Uterus (tissue), 3 donors: ENCODE measurements at regions not wholly inside any gene's neighbourhood (a gene's known extent, or its start where the extent isn't known, plus 50 kb on each side); places are given as distances from the start of the nearest gene placed in this dataset.

Experiments
- DNase-seq, 2 donors: peaks; one replicate each; pipeline ENCODE4 v3.0.0-alpha.2; 2019 to 2020
- H3K27ac ChIP-seq, 2 donors: fragments of 200-600 bp; sonication (generic); 1 replicate in 1 of 2; 2 replicates in 1 of 2; pipeline ENCODE4 v1.5.1; 2016 to 2018
- H3K27me3 ChIP-seq, 2 donors: fragments of 200-600 bp; sonication (generic); one replicate each; pipeline ENCODE4 v1.5.1; 2018 to 2019; ENCODE audit warnings: control low read depth in 1 of 2
- H3K36me3 ChIP-seq, 2 donors: fragments of 200-600 bp; sonication (generic); one replicate each; pipeline ENCODE4 v1.5.1; 2019; ENCODE audit warnings: control low read depth in 1 of 2
- H3K4me1 ChIP-seq, 2 donors: fragments of 200-600 bp; sonication (generic); one replicate each; pipeline ENCODE4 v1.5.1; 2018 to 2019; ENCODE audit warnings: control low read depth in 1 of 2
- H3K4me3 ChIP-seq, 2 donors: fragments of 200-600 bp; sonication (generic); 1 replicate in 1 of 2; 2 replicates in 1 of 2; pipeline ENCODE4 v1.5.1; 2018 to 2019; ENCODE audit warnings: mild to moderate bottlenecking in 1 of 2
- H3K9me3 ChIP-seq, 2 donors: fragments of 200-600 bp; sonication (generic); one replicate each; pipeline ENCODE4 v1.5.1; 2019; ENCODE audit warnings: control low read depth in 1 of 2
- POLR2A ChIP-seq, 2 donors: fragments of 450-650 bp; IDR thresholded peaks; one replicate each; pipeline ENCODE4 v1.6.1; 2016; ENCODE audit warnings: antibody characterized with exemption in 2 of 2, mild to moderate bottlenecking in 1 of 2, moderate library complexity in 1 of 2
- intact Hi-C: fragments of 100-400 bp; cut with DNase I; formaldehyde crosslinking; loops from one replicate; pipeline ENCODE4 v1.15.1; 2023; ENCODE audit warnings: low total_unique reads
- TF ChIP-seq, protein P1 (sequence below), 4 experiments: fragments of 200-600 bp in 2 of 4; fragments of 450-650 bp in 2 of 4; sonication (generic) in 2 of 4; IDR thresholded peaks; one replicate each; pipeline ENCODE4 v1.5.1; 2016 to 2019; ENCODE audit warnings: antibody characterized with exemption in 4 of 4, mild to moderate bottlenecking in 2 of 4, moderate library complexity in 1 of 4
- donor health status: DM: yes; HTN: yes; CAD: no.

DNA sequence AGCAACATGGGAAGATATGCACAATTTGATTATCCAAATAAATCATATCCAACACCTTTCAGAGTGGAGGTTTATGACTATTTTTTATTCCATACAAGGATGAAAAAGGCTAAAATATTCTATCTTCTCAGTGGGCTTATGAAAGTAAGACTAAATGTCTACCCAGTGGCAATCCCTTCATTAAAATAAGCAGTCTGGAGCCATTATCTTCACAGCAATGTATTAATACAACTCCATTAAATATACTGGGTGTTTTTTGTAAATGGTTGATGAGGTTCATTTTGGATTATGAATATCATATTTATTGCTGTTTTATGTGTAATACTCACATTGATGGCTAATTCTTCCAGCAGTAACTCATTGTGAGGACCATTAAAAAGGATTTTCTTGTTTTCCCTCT lies 352.7 kb upstream of the SOX11 start:
- TF ChIP-seq, protein P1, sequence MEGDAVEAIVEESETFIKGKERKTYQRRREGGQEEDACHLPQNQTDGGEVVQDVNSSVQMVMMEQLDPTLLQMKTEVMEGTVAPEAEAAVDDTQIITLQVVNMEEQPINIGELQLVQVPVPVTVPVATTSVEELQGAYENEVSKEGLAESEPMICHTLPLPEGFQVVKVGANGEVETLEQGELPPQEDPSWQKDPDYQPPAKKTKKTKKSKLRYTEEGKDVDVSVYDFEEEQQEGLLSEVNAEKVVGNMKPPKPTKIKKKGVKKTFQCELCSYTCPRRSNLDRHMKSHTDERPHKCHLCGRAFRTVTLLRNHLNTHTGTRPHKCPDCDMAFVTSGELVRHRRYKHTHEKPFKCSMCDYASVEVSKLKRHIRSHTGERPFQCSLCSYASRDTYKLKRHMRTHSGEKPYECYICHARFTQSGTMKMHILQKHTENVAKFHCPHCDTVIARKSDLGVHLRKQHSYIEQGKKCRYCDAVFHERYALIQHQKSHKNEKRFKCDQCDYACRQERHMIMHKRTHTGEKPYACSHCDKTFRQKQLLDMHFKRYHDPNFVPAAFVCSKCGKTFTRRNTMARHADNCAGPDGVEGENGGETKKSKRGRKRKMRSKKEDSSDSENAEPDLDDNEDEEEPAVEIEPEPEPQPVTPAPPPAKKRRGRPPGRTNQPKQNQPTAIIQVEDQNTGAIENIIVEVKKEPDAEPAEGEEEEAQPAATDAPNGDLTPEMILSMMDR (IDR thresholded peaks at IDR 0.05): no peak
- TF ChIP-seq POLR2A (IDR thresholded peaks at IDR 0.05): no peak
- no peak for DNase-seq
- H3K27me3 ChIP-seq: no peaks in the 10 kb centered on the region
- H3K9me3 ChIP-seq: no peaks in the 10 kb centered on the region
- H3K27ac ChIP-seq: no peak overlapping the region
- intact Hi-C loops: no loop called here
- no peak overlapping the region for H3K4me3 ChIP-seq
- no peaks in the 10 kb centered on the region for H3K36me3 ChIP-seq
- H3K4me1 ChIP-seq: no peaks in the 10 kb centered on the region

DNA sequence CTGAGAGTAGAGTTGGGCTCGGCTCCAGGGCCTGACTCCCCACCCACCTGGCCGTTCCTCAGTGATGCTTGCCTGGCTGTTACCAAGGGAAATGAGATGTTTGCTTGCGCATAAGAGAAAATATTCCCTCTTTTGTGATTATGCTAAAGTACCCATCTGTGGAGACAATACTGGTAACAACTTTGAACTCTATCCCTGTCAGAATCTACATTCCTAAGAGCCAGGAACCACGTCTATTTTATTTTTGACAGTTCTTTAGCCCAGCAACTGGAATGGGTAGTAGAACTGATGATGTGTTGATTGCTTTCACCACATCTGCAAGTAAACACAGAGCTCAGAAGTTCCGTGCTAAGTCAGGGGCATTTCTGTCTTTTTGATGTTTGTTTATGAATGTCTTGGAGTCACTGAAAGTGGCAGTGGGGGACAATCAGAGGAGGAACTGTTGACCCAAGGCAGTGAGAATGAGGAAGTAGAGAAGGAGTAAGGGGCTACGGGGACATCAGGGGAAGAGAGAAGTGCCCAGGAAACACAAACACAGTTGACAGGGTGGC lies 348.3 kb upstream of the SOX11 start:
- TF ChIP-seq POLR2A (IDR thresholded peaks at IDR 0.05): no peak
- TF ChIP-seq, protein P1 (IDR thresholded peaks at IDR 0.05): no peak
- Histone ChIP-seq H3K4me1 (no peaks in the 10 kb centered on the region), H3K9me3 (no peaks in the 10 kb centered on the region), H3K27me3 (no peaks in the 10 kb centered on the region), H3K27ac (no peak overlapping the region), H3K36me3 (no peaks in the 10 kb centered on the region), H3K4me3 (no peak overlapping the region)
- intact Hi-C loops: no loop called here
- DNase-seq: no peak

DNA sequence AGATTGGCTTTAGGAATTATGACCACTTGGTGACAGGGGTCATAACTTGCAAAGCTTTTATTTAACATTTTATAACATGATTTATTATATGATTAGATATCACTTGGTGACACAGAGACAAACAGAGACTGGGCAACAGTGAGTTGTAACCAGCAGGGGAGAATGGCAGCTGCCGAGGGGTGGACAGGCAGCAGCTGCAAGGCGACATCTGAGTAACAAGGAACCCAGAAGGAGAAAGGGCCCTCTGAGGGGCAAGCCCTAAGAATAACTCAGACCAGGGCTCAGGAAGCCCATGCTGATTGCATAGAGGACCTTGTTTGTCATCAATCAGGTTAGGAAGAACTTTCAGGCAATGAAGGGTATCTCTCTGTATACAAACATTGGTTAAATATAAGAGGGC lies 339.9 kb upstream of the SOX11 start:
- Histone ChIP-seq H3K36me3 (no peaks in the 10 kb centered on the region), H3K27ac (no peak overlapping the region), H3K4me1 (no peaks in the 10 kb centered on the region), H3K9me3 (no peaks in the 10 kb centered on the region), H3K4me3 (no peak overlapping the region), H3K27me3 (no peaks in the 10 kb centered on the region)
- DNase-seq: no peak
- no peak for TF ChIP-seq POLR2A (IDR thresholded peaks at IDR 0.05)
- TF ChIP-seq, protein P1 (IDR thresholded peaks at IDR 0.05): no peak
- intact Hi-C loops: no loop called here

DNA sequence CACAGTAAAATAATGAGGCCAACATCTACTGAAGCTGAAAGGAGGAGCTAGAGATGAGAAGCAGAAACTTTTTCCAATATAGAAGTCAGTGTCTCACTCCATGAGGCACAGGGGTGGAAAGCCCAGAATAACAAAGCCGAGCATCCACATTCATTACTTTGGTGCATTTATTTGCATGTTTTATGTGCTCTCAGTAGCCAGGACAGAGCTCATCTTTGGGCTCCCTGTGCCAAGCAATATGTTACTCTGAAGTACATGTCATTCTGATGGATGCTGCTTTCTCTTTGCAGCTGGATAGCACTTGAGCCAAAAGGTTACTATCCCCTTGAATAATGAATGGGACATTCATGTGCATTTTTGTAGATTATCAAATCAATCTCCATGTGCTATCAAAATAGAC lies 338.6 kb upstream of the SOX11 start:
- no peak for TF ChIP-seq POLR2A (IDR thresholded peaks at IDR 0.05)
- TF ChIP-seq, protein P1 (IDR thresholded peaks at IDR 0.05): no peak
- no peak for DNase-seq
- Histone ChIP-seq H3K4me1 (no peaks in the 10 kb centered on the region), H3K4me3 (no peak overlapping the region), H3K36me3 (no peaks in the 10 kb centered on the region), H3K9me3 (no peaks in the 10 kb centered on the region), H3K27ac (no peak overlapping the region), H3K27me3 (no peaks in the 10 kb centered on the region)
- intact Hi-C loops: no loop called here

DNA sequence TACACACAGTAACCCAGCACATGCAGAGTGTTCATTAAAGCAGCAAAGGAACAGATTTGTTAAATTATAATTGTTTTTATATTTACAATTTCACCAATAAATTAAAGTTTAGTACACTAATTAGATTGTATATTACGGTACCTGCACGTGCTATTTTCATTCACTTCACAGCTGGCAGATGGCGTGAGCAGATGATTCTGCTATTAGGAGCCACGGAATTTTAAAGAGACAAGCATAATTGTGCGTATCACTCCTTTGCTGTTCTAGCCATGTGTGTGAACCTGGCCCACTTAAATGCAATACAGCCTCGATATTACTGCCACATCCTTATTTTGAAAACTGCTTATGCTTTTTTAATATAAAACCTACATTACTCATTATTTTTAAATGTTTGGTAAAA lies 332.8 kb upstream of the SOX11 start:
- no peak overlapping the region for H3K4me3 ChIP-seq
- DNase-seq: no peak
- no peaks in the 10 kb centered on the region for H3K27me3 ChIP-seq
- H3K27ac ChIP-seq: no peak overlapping the region
- no peaks in the 10 kb centered on the region for H3K4me1 ChIP-seq
- no peaks in the 10 kb centered on the region for H3K36me3 ChIP-seq
- H3K9me3 ChIP-seq: no peaks in the 10 kb centered on the region
- TF ChIP-seq POLR2A (IDR thresholded peaks at IDR 0.05): no peak
- TF ChIP-seq, protein P1 (IDR thresholded peaks at IDR 0.05): no peak
- intact Hi-C loops: no loop called here
